Fibroblast of lung (primary cell): ENCODE measurements at regions not wholly inside any gene's neighbourhood (a gene's known extent, or its start where the extent isn't known, plus 50 kb on each side); places are given as distances from the start of the nearest gene placed in this dataset.

Source experiments
- DNase-seq, 2 donors: peaks; one replicate each; pipeline versions ENCODE4 v3.0.0 to v3.0.0-alpha.2; 2010; ENCODE audit warnings: low read depth in 2 of 2
- H2AFZ ChIP-seq: 2 replicates; pipeline ENCODE4 v1.5.1; 2012; ENCODE audit warnings: low read length, control low read depth, inconsistent platforms
- H3K27ac ChIP-seq: 2 replicates; pipeline ENCODE4 v1.5.1; 2011; ENCODE audit warnings: low read length, control low read depth; ENCODE audit not compliant: insufficient read depth
- H3K27me3 ChIP-seq: 2 replicates; pipeline ENCODE4 v1.5.1; 2011; ENCODE audit warnings: mild to moderate bottlenecking, low read length; ENCODE audit not compliant: control insufficient read depth, insufficient read depth
- H3K36me3 ChIP-seq: 2 replicates; pipeline ENCODE4 v1.5.1; 2011; ENCODE audit warnings: low read length; ENCODE audit not compliant: control insufficient read depth, insufficient read depth
- H3K4me1 ChIP-seq: 2 replicates; pipeline ENCODE4 v1.5.1; 2011; ENCODE audit warnings: low read length; ENCODE audit not compliant: control insufficient read depth, insufficient read depth; ENCODE audit errors: extremely low read depth
- H3K4me2 ChIP-seq: 2 replicates; pipeline ENCODE4 v1.5.1; 2011; ENCODE audit warnings: low read length, control low read depth; ENCODE audit not compliant: insufficient read depth; ENCODE audit errors: extremely low read depth
- H3K4me3 ChIP-seq, 4 experiments: fragments of 200-600 bp in 1 of 4; sonication (generic) in 1 of 4; replicated peaks in 1 of 4; 2 replicates each; pipeline ENCODE4 v1.5.1; 2011 to 2016; ENCODE audit warnings: low read length in 4 of 4, low read depth in 3 of 4, mild to moderate bottlenecking in 3 of 4, control low read depth in 2 of 4, inconsistent platforms in 1 of 4, mixed read lengths in 1 of 4; ENCODE audit not compliant: insufficient read depth in 1 of 4; ENCODE audit errors: control extremely low read depth in 1 of 4
- H3K79me2 ChIP-seq: 2 replicates; pipeline ENCODE4 v1.5.1; 2012; ENCODE audit warnings: mild to moderate bottlenecking, low read length, inconsistent platforms; ENCODE audit not compliant: control insufficient read depth, insufficient read depth
- H3K9ac ChIP-seq: 2 replicates; pipeline ENCODE4 v1.5.1; 2011; ENCODE audit warnings: mild to moderate bottlenecking, low read length, control low read depth; ENCODE audit not compliant: insufficient read depth
- H3K9me3 ChIP-seq: 2 replicates; pipeline ENCODE4 v1.5.1; 2012; ENCODE audit warnings: low read depth, low read length; ENCODE audit not compliant: control insufficient read depth, insufficient read depth
- H4K20me1 ChIP-seq: 2 replicates; pipeline ENCODE4 v1.5.1; 2011; ENCODE audit warnings: low read length; ENCODE audit not compliant: control insufficient read depth, insufficient read depth; ENCODE audit errors: extremely low read depth
- EZH2 ChIP-seq: IDR thresholded peaks from 2 replicates; pipeline ENCODE4 v1.5.1; 2012; ENCODE audit warnings: low read length, control low read depth, mild to moderate bottlenecking; ENCODE audit errors: missing control alignments
- TF ChIP-seq, protein P1 (sequence below), 2 donors: IDR thresholded peaks in 1 of 2; conservative IDR thresholded peaks in 1 of 2; 1 replicate in 1 of 2; 2 replicates in 1 of 2; pipeline ENCODE4 v1.5.1; 2011 to 2012; ENCODE audit warnings: low read length in 2 of 2, control low read depth in 1 of 2, inconsistent platforms in 1 of 2, low read depth in 1 of 2, mild to moderate bottlenecking in 1 of 2

DNA sequence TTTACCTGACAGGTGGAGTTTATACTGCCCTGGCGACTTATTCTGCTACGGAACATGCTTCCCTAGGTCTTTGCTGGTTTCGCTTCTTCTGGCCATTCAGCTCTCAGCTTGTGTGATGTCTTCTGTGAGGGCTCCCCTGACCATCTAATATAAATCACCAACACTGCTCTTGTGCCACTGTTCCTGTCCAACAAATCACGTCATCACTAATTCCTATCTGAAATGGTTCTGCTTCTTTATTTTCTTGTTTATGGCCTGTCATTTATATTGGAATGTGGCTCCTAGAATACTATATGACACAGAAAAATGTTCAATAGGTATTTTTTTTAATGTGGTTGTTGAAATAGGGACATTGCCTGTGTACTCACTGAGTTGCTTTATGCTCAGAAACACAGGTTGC, 171.5 kb downstream of the CD8B2 start:
- H3K4me1 ChIP-seq = no peaks in the 10 kb centered on the region
- H3K9me3 ChIP-seq = no peaks in the 10 kb centered on the region
- no peaks in the 10 kb centered on the region for H4K20me1 ChIP-seq
- no peak overlapping the region for H3K27ac ChIP-seq
- no peaks in the 10 kb centered on the region for H3K27me3 ChIP-seq
- no peak for DNase-seq
- H2AFZ ChIP-seq = no peak overlapping the region
- no peak overlapping the region for H3K9ac ChIP-seq
- TF ChIP-seq, protein P1, sequence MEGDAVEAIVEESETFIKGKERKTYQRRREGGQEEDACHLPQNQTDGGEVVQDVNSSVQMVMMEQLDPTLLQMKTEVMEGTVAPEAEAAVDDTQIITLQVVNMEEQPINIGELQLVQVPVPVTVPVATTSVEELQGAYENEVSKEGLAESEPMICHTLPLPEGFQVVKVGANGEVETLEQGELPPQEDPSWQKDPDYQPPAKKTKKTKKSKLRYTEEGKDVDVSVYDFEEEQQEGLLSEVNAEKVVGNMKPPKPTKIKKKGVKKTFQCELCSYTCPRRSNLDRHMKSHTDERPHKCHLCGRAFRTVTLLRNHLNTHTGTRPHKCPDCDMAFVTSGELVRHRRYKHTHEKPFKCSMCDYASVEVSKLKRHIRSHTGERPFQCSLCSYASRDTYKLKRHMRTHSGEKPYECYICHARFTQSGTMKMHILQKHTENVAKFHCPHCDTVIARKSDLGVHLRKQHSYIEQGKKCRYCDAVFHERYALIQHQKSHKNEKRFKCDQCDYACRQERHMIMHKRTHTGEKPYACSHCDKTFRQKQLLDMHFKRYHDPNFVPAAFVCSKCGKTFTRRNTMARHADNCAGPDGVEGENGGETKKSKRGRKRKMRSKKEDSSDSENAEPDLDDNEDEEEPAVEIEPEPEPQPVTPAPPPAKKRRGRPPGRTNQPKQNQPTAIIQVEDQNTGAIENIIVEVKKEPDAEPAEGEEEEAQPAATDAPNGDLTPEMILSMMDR (conservative IDR thresholded peaks at IDR 0.05 in 1 of 2, IDR thresholded peaks at IDR 0.05 in 1 of 2; ENCODE audit: low read depth in 1 of 2, low read length in 2 of 2) = no peak
- no peak for TF ChIP-seq EZH2
- no peak overlapping the region for H3K4me3 ChIP-seq
- no peak overlapping the region for H3K4me2 ChIP-seq
- H3K79me2 ChIP-seq = no peaks in the 10 kb centered on the region
- H3K36me3 ChIP-seq = no peaks in the 10 kb centered on the region

DNA sequence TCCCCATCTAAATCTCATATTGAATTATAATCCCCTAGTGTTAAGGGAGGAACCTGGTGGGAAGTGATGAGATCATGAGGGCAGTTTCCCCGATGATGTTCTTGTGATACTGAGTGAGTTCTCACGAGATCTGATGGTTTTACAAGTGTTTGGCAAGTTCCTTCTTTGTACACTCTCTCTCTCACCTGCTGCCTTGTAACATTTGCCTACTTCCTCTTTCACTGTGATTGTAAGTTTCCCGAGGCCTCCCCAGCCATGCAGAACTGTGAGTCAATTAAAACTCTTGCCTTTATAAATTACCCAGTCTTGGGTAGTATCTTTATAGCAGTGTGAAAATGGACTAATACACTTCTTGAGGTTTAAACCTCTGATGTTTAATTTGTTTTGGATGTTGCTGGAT, 177.5 kb downstream of the CD8B2 start:
- TF ChIP-seq EZH2 = no peak
- TF ChIP-seq, protein P1 (conservative IDR thresholded peaks at IDR 0.05 in 1 of 2, IDR thresholded peaks at IDR 0.05 in 1 of 2; ENCODE audit: low read depth in 1 of 2, low read length in 2 of 2) = no peak
- Histone ChIP-seq H3K9ac (no peak overlapping the region), H4K20me1 (no peaks in the 10 kb centered on the region), H3K9me3 (no peaks in the 10 kb centered on the region), H3K4me1 (no peaks in the 10 kb centered on the region), H2AFZ (no peak overlapping the region), H3K79me2 (no peaks in the 10 kb centered on the region), H3K4me2 (no peak overlapping the region), H3K4me3 (no peak overlapping the region), H3K27ac (no peak overlapping the region), H3K27me3 (no peaks in the 10 kb centered on the region), H3K36me3 (no peaks in the 10 kb centered on the region)
- no peak for DNase-seq

DNA sequence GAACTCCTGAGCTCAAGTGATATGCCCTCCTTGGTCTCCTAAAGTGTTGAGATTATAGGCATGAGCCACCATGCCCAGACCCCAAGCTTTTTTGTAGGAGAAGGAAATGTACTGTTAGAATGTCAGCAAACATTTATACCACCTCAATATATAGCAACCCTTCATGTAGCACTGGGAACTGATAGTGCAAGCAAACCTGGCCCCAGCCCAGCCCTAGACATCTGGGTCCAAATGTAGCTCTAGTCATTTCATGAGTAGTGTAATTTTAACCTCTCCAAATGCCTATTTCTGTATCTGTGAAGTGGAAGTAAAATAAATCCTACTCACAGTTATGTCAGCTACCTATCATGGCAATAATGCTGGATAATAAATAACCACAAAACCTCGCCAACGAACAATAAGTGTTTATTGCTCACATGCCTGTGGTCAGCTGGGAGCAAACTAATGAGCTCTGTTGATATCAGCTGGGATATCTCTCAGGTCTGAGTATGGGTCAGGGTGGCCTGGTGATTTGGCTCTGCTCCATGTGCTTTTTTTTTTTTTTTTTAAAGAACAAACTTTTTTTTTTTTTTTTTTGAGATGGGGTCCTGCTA, 180.4 kb downstream of the CD8B2 start:
- H3K4me2 ChIP-seq = no peak overlapping the region

More for the DNA sequence above, 180.4 kb downstream of the CD8B2 start:
- Histone ChIP-seq H3K27me3 (no peaks in the 10 kb centered on the region), H3K4me1 (no peaks in the 10 kb centered on the region), H4K20me1 (no peaks in the 10 kb centered on the region), H3K9me3 (no peaks in the 10 kb centered on the region), H2AFZ (no peak overlapping the region), H3K9ac (no peak overlapping the region), H3K36me3 (no peaks in the 10 kb centered on the region), H3K4me3 (no peak overlapping the region), H3K79me2 (no peaks in the 10 kb centered on the region), H3K27ac (no peak overlapping the region)
- DNase-seq = no peak
- TF ChIP-seq, protein P1 (conservative IDR thresholded peaks at IDR 0.05 in 1 of 2, IDR thresholded peaks at IDR 0.05 in 1 of 2; ENCODE audit: low read depth in 1 of 2, low read length in 2 of 2) = no peak
- TF ChIP-seq EZH2 = no peak
